Muscle of leg (tissue), 3 donors: ENCODE measurements at regions not wholly inside any gene's neighbourhood (a gene's known extent, or its start where the extent isn't known, plus 50 kb on each side); places are given as distances from the start of the nearest gene placed in this dataset.

ENCODE experiments used
- DNase-seq: peaks from one replicate; pipeline ENCODE4 v3.0.0; 2013
- H3K27ac ChIP-seq: one replicate; pipeline ENCODE4 v1.5.1; 2013; ENCODE audit warnings: mild to moderate bottlenecking, low read length, control low read depth
- H3K27me3 ChIP-seq: one replicate; pipeline ENCODE4 v1.6.1; 2013; ENCODE audit warnings: low read length; ENCODE audit not compliant: control insufficient read depth, insufficient read depth
- H3K36me3 ChIP-seq: one replicate; pipeline ENCODE4 v1.6.1; 2013; ENCODE audit warnings: low read length; ENCODE audit not compliant: control insufficient read depth, insufficient read depth
- H3K4me1 ChIP-seq: one replicate; pipeline ENCODE4 v1.6.1; 2013; ENCODE audit warnings: low read length; ENCODE audit not compliant: control insufficient read depth, insufficient read depth
- H3K4me3 ChIP-seq: one replicate; pipeline ENCODE4 v1.5.1; 2013; ENCODE audit warnings: low read length, control low read depth
- H3K9me3 ChIP-seq: replicated peaks from 2 replicates; pipeline ENCODE4 v1.6.1; 2013; ENCODE audit warnings: low read depth, low read length; ENCODE audit not compliant: control insufficient read depth
- WGBS: methylation state at CpG from one replicate; pipeline ENCODE4 v1.1.5; 2013; ENCODE audit warnings: missing lambda C conversion rate; ENCODE audit not compliant: insufficient coverage; 5-methylcytosine and 5-hydroxymethylcytosine counted together

- Histone ChIP-seq H3K9me3 (no peaks in the 10 kb centered on the region), H3K36me3 (no peaks in the 10 kb centered on the region), H3K4me3 (no peak overlapping the region), H3K27ac (no peak overlapping the region), H3K4me1 (no peaks in the 10 kb centered on the region), H3K27me3 (no peaks in the 10 kb centered on the region)
- DNase-seq = no peak
- WGBS = no CpG with 5 or more reads among the region's 4 CpGs
Measured at GRCh38 chr5:147052519-147052918, 174.0 kb upstream of the PPP2R2B start.

GRCh38 chr5:147055089-147055826 is 176.7 kb upstream of the PPP2R2B start:
- Histone ChIP-seq H3K27ac (no peak overlapping the region), H3K9me3 (no peaks in the 10 kb centered on the region), H3K4me3 (no peak overlapping the region), H3K27me3 (no peaks in the 10 kb centered on the region), H3K4me1 (no peaks in the 10 kb centered on the region), H3K36me3 (no peaks in the 10 kb centered on the region)
- no CpG with 5 or more reads among the region's 5 CpGs for WGBS
- DNase-seq = no peak

- Histone ChIP-seq H3K4me1 (no peaks in the 10 kb centered on the region), H3K27ac (no peak overlapping the region), H3K9me3 (no peaks in the 10 kb centered on the region), H3K36me3 (no peaks in the 10 kb centered on the region), H3K4me3 (no peak overlapping the region), H3K27me3 (no peaks in the 10 kb centered on the region)
- DNase-seq = no peak
- WGBS = 21% methylated on average over 5 of the region's 9 CpGs
Measured at GRCh38 chr5:147055850-147056566, 177.5 kb upstream of the PPP2R2B start.

- WGBS = no CpG with 5 or more reads among the region's 1 CpG
- Histone ChIP-seq H3K36me3 (no peaks in the 10 kb centered on the region), H3K4me1 (no peaks in the 10 kb centered on the region), H3K27ac (no peak overlapping the region), H3K4me3 (no peak overlapping the region), H3K9me3 (no peaks in the 10 kb centered on the region), H3K27me3 (no peaks in the 10 kb centered on the region)
- no peak for DNase-seq
Measured at GRCh38 chr5:147057051-147057450, 177.8 kb upstream of the STK32A start.

GRCh38 chr5:147061431-147061830 is 173.4 kb upstream of the STK32A start:
- H3K27me3 ChIP-seq = no peaks in the 10 kb centered on the region
- H3K4me1 ChIP-seq = no peaks in the 10 kb centered on the region
- no peak overlapping the region for H3K4me3 ChIP-seq
- H3K27ac ChIP-seq = no peak overlapping the region
- no peak for DNase-seq
- no peaks in the 10 kb centered on the region for H3K36me3 ChIP-seq
- H3K9me3 ChIP-seq = no peaks in the 10 kb centered on the region
- 67% methylated on average over 1 of the region's 4 CpGs for WGBS

- Histone ChIP-seq H3K27me3 (no peaks in the 10 kb centered on the region), H3K36me3 (no peaks in the 10 kb centered on the region), H3K27ac (no peak overlapping the region), H3K9me3 (no peaks in the 10 kb centered on the region), H3K4me3 (no peak overlapping the region), H3K4me1 (no peaks in the 10 kb centered on the region)
- no peak for DNase-seq
- no CpG with 5 or more reads among the region's 4 CpGs for WGBS
Measured at GRCh38 chr5:147062427-147062826, 172.4 kb upstream of the STK32A start.

GRCh38 chr5:147063943-147064342 is 170.9 kb upstream of the STK32A start:
- peak; percentile 18 for DNase-seq
- no peaks in the 10 kb centered on the region for H3K9me3 ChIP-seq
- H3K4me3 ChIP-seq = no peak overlapping the region

GRCh38 chr5:147065071-147065470 is 169.8 kb upstream of the STK32A start:
- no peaks in the 10 kb centered on the region for H3K9me3 ChIP-seq
- no peak overlapping the region for H3K27ac ChIP-seq
- no peaks in the 10 kb centered on the region for H3K27me3 ChIP-seq
- no peaks in the 10 kb centered on the region for H3K4me1 ChIP-seq
- H3K36me3 ChIP-seq = no peaks in the 10 kb centered on the region
- no peak for DNase-seq
- 85% methylated on average over 1 of the region's 1 CpG for WGBS
- H3K4me3 ChIP-seq = no peak overlapping the region

More at GRCh38 chr5:147063943-147064342, 170.9 kb upstream of the STK32A start:
- no peaks in the 10 kb centered on the region for H3K36me3 ChIP-seq
- H3K4me1 ChIP-seq = no peaks in the 10 kb centered on the region
- H3K27me3 ChIP-seq = no peaks in the 10 kb centered on the region
- H3K27ac ChIP-seq = no peak overlapping the region
- WGBS = no CpG with 5 or more reads among the region's 2 CpGs

GRCh38 chr5:147068998-147069397 is 165.8 kb upstream of the STK32A start:
- no peaks in the 10 kb centered on the region for H3K36me3 ChIP-seq
- DNase-seq = no peak
- H3K27ac ChIP-seq = no peak overlapping the region
- no peaks in the 10 kb centered on the region for H3K4me1 ChIP-seq
- no peak overlapping the region for H3K4me3 ChIP-seq
- WGBS = no CpG with 5 or more reads among the region's 4 CpGs
- no peaks in the 10 kb centered on the region for H3K9me3 ChIP-seq
- no peaks in the 10 kb centered on the region for H3K27me3 ChIP-seq

GRCh38 chr5:147072622-147073021 is 162.2 kb upstream of the STK32A start:
- no peak overlapping the region for H3K4me3 ChIP-seq
- H3K27me3 ChIP-seq = no peaks in the 10 kb centered on the region
- no peaks in the 10 kb centered on the region for H3K36me3 ChIP-seq
- DNase-seq = no peak
- H3K9me3 ChIP-seq = no peaks in the 10 kb centered on the region
- H3K4me1 ChIP-seq = no peaks in the 10 kb centered on the region
- H3K27ac ChIP-seq = no peak overlapping the region
- WGBS = no CpG with 5 or more reads among the region's 2 CpGs
